PFSK-1 (cell line): ENCODE measurements at regions not wholly inside any gene's neighbourhood (a gene's known extent, or its start where the extent isn't known, plus 50 kb on each side); places are given as distances from the start of the nearest gene placed in this dataset.

ENCODE experiments used
- FOXP2 ChIP-seq: optimal IDR thresholded peaks from 2 replicates; pipeline ENCODE3; 2011; ENCODE audit warnings: borderline replicate concordance, control low read depth, inconsistent platforms; ENCODE audit not compliant: insufficient read depth; ENCODE audit errors: extremely low read length, extremely low read depth
- POLR2AphosphoS5 ChIP-seq: IDR thresholded peaks from 2 replicates; pipeline ENCODE4 v1.6.1; 2012; ENCODE audit warnings: low read depth, mild to moderate bottlenecking, control low read depth, low read length, moderate library complexity
- REST ChIP-seq, 2 experiments: IDR thresholded peaks; 2 replicates each; pipeline versions ENCODE4 v1.6.1 to v1.8.0; 2011 to 2012; ENCODE audit warnings: low read depth in 2 of 2, low read length in 2 of 2, control low read depth in 1 of 2, inconsistent platforms in 1 of 2, mild to moderate bottlenecking in 1 of 2, moderate library complexity in 1 of 2; ENCODE audit not compliant: insufficient read depth in 1 of 2
- SIN3A ChIP-seq: IDR thresholded peaks from 2 replicates; pipeline ENCODE4 v1.6.1; 2012; ENCODE audit warnings: mild to moderate bottlenecking, low read length, moderate library complexity, borderline replicate concordance; ENCODE audit not compliant: insufficient read depth
- TAF1 ChIP-seq: IDR thresholded peaks from 2 replicates; pipeline ENCODE4 v1.6.1; 2012; ENCODE audit warnings: low read length, control low read depth, borderline replicate concordance; ENCODE audit not compliant: insufficient read depth

DNA sequence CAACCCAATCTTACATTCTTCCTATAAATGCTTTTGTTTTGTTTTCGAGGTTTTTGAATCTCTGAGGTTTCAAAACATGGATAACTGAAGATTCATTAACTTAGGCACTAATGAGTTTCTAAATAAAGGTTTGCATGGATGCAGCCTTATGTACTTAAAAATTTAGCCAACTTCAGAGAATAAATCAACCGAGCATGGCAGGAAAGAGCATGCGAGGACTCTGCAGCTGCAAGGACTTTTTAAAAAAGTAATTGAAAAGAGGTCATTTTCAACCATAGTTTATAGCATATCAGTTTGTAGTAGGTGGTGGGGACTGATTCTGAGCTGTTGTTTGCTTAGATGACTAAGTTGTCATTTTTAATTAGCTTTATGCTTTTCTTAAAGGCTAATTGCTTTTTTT is 567.0 kb upstream of the ZEB2 start:
- TF ChIP-seq TAF1 (no peak), REST (IDR thresholded peaks at IDR 0.05; ENCODE audit: insufficient read depth in 1 of 2, low read depth in 2 of 2, low read length in 2 of 2) (no peak), FOXP2 (no peak), SIN3A (no peak), POLR2AphosphoS5 (no peak)

DNA sequence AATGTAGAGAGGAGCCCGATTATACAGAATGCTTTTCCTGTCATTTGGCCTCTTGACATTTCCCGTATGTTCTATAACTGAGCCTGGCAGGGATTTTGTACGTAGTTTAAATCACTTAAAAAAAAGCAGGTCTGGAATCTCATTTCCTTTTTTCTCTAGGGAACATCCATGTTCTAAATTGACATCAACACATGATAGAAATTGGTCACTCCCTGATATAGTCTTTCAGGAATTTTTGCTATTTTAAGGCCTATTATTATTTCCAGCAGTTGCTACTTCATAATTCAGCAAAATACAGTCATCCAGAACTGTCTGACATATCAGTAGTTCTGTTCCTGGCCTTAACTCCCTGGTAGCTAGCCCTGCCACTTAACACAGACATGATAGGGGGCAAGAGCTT is 565.7 kb upstream of the ZEB2 start:
- no peak for TF ChIP-seq POLR2AphosphoS5
- no peak for TF ChIP-seq FOXP2
- TF ChIP-seq SIN3A: no peak

GRCh38 chr2:145080426-145080825 is 560.5 kb upstream of the ZEB2 start:
- TF ChIP-seq FOXP2 (no peak), REST (IDR thresholded peaks at IDR 0.05; ENCODE audit: insufficient read depth in 1 of 2, low read depth in 2 of 2, low read length in 2 of 2) (no peak), TAF1 (no peak), SIN3A (no peak), POLR2AphosphoS5 (no peak)

DNA sequence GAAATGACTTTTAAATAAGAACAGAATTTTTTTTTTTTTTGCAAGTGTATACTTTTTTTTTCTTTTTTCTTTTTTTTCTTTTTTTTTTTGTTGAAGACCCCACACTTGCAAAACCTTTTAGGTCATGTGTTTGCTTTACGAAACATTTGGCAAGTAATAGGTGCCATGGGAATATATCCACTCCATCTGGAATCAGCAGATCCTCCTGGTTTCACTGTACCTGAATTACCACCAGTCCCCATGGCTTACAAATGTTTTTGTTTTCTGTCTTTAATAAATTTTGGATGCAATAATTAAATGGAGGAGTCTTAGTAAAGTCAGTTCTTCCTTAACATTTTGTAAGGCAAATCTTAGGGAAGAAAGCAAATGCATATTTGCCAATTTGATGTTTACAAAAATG is 559.7 kb upstream of the ZEB2 start:
- TF ChIP-seq POLR2AphosphoS5 (no peak), TAF1 (no peak), SIN3A (no peak), REST (IDR thresholded peaks at IDR 0.05; ENCODE audit: insufficient read depth in 1 of 2, low read depth in 2 of 2, low read length in 2 of 2) (no peak), FOXP2 (no peak)

GRCh38 chr2:145078923-145079322 is 559.0 kb upstream of the ZEB2 start:
- TF ChIP-seq SIN3A (no peak), FOXP2 (no peak), POLR2AphosphoS5 (no peak), TAF1 (no peak), REST (IDR thresholded peaks at IDR 0.05; ENCODE audit: insufficient read depth in 1 of 2, low read depth in 2 of 2, low read length in 2 of 2) (no peak)

DNA sequence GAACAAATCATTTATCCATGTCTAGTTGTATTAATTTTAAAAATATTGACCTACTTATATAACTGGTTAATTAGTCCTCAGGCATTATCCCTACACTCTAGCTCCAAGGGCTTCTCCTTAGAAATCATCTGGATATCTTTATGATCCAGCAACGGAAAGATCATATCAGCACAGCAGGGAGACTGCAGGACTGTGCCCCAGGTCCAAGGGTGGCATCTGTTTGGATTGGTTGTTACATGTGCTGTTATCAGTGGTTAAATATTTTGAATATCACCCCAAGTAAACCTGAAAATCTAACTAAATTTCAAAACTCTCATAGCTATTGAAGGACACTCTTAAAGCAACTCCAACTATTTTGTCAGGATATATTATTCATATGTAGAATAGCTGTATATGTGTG is 556.2 kb upstream of the ZEB2 start:
- no peak for TF ChIP-seq FOXP2
- TF ChIP-seq SIN3A: no peak
- no peak for TF ChIP-seq REST (IDR thresholded peaks at IDR 0.05; ENCODE audit: insufficient read depth in 1 of 2, low read depth in 2 of 2, low read length in 2 of 2)
- TF ChIP-seq TAF1: no peak
- no peak for TF ChIP-seq POLR2AphosphoS5
